Suprapubic skin (tissue), 3 donors: ENCODE measurements at regions not wholly inside any gene's neighbourhood (a gene's known extent, or its start where the extent isn't known, plus 50 kb on each side); places are given as distances from the start of the nearest gene placed in this dataset.

Experiments used
- POLR2A ChIP-seq, 2 donors: fragments of 450-650 bp; IDR thresholded peaks; one replicate each; pipeline ENCODE4 v1.6.1; 2017; ENCODE audit warnings: antibody characterized with exemption in 2 of 2, mild to moderate bottlenecking in 2 of 2, moderate library complexity in 2 of 2
- TF ChIP-seq, protein P1 (sequence below), 2 donors: fragments of 200-600 bp in 1 of 2; fragments of 450-650 bp in 1 of 2; sonication (generic) in 1 of 2; IDR thresholded peaks; one replicate each; pipeline ENCODE4 v1.5.1; 2016 to 2019; ENCODE audit warnings: antibody characterized with exemption in 2 of 2, mild to moderate bottlenecking in 1 of 2, moderate library complexity in 1 of 2

DNA sequence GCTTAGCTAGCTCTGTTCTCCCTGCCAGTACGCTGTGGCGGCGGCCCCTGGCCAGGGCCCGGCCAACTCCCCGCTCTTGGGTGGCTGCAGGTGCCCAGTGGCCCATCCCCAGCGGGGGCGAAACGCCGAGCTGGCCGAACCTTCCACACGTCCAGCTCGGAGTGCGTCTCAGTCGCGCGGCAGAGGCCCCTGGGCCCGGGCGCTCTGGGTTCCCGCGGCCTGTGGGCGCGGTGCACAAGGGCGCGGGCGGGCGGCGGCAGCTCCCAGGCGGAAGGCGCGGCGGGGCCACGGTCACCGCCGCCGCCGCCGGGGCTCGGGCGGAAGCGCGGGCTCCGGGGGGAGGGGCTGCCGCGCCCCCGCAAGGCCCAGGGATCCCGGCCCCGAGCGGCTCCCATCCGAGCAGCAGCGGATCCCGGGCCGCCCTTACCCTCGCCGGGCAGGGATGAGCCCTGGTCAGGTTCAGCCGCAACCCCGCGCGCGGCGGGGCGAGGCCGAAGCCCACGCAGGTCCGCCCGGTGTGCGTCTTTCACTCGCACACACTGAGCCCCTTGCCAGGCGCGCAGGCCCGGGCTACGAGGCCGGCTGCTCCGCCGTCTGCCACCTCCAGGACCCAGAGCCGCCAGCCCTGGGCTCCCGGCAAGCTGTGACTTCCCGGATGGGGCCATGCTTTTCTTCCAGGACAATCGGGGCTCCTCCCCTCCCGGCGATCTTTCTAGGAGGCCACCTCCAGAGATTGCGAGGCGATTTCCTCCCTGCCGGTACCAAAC lies 54.2 kb downstream of the CCDC54 start:
- no peak for TF ChIP-seq POLR2A (IDR thresholded peaks at IDR 0.05)
- TF ChIP-seq, protein P1, sequence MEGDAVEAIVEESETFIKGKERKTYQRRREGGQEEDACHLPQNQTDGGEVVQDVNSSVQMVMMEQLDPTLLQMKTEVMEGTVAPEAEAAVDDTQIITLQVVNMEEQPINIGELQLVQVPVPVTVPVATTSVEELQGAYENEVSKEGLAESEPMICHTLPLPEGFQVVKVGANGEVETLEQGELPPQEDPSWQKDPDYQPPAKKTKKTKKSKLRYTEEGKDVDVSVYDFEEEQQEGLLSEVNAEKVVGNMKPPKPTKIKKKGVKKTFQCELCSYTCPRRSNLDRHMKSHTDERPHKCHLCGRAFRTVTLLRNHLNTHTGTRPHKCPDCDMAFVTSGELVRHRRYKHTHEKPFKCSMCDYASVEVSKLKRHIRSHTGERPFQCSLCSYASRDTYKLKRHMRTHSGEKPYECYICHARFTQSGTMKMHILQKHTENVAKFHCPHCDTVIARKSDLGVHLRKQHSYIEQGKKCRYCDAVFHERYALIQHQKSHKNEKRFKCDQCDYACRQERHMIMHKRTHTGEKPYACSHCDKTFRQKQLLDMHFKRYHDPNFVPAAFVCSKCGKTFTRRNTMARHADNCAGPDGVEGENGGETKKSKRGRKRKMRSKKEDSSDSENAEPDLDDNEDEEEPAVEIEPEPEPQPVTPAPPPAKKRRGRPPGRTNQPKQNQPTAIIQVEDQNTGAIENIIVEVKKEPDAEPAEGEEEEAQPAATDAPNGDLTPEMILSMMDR (IDR thresholded peaks at IDR 0.05) = no peak
